ENCODE measurements at regions not wholly inside any gene's neighbourhood (a gene's known extent, or its start where the extent isn't known, plus 50 kb on each side); places are given as distances from the start of the nearest gene placed in this dataset.

GRCh38 chr2:150732064-150732463, 244.6 kb upstream of the RND3 start:
- no peak overlapping the region for H3K4me3 ChIP-seq (ENCODE audit: low read length)
- H4K20me1 ChIP-seq (ENCODE audit: insufficient read depth, low read length) = no peaks in the 10 kb centered on the region
- no peaks in the 10 kb centered on the region for H3K27me3 ChIP-seq (ENCODE audit: low read depth, low read length)
- TF ChIP-seq CTCF (IDR thresholded peaks at IDR 0.05; ENCODE audit: low read depth, low read length) (no peak), EZH2phosphoT487 (IDR thresholded peaks at IDR 0.05; ENCODE audit: low read depth) (no peak)
- H3K4me2 ChIP-seq (ENCODE audit: low read length) = peak overlapping the region; percentile 39
- H2AFZ ChIP-seq (ENCODE audit: low read depth, low read length) = 0 out of 2 replicates have a peak overlapping the region, but pooled peaks have one; percentile 49
- peaks cover 12% of the 10 kb centered on the region for H3K36me3 ChIP-seq (replicated peaks; ENCODE audit: low read depth, low read length)
- H3K27ac ChIP-seq (ENCODE audit: low read length) = no peak overlapping the region
- H3K9me3 ChIP-seq (ENCODE audit: insufficient read depth, low read length) = no peaks in the 10 kb centered on the region
- no peaks in the 10 kb centered on the region for H3K79me2 ChIP-seq (ENCODE audit: low read length)
- peak overlapping the region; percentile 12; the same call in 1 of the 2 replicates for H3K9ac ChIP-seq (ENCODE audit: low read length)
- H3K4me1 ChIP-seq (ENCODE audit: low read length) = peaks cover 32% of the 10 kb centered on the region

GRCh38 chr2:150729495-150729955, 242.1 kb upstream of the RND3 start:
- Histone ChIP-seq H4K20me1 (ENCODE audit: insufficient read depth, low read length) (no peaks in the 10 kb centered on the region), H2AFZ (ENCODE audit: low read depth, low read length) (no peak overlapping the region), H3K4me2 (ENCODE audit: low read length) (peak overlapping the region; percentile 82), H3K9me3 (ENCODE audit: insufficient read depth, low read length) (peaks cover 3% of the 10 kb centered on the region; the same call in 1 of the 2 replicates), H3K4me3 (ENCODE audit: low read length) (peak overlapping the region; percentile 55), H3K9ac (ENCODE audit: low read length) (peak overlapping the region; percentile 43; the same call in 1 of the 2 replicates), H3K4me1 (ENCODE audit: low read length) (peaks cover 32% of the 10 kb centered on the region), H3K27ac (ENCODE audit: low read length) (peak overlapping the region; percentile 81), H3K36me3 (replicated peaks; ENCODE audit: low read depth, low read length) (peaks cover 17% of the 10 kb centered on the region), H3K27me3 (ENCODE audit: low read depth, low read length) (no peaks in the 10 kb centered on the region), H3K79me2 (ENCODE audit: low read length) (no peaks in the 10 kb centered on the region)
- TF ChIP-seq CTCF (IDR thresholded peaks at IDR 0.05; ENCODE audit: low read depth, low read length) = no peak
- TF ChIP-seq EZH2phosphoT487 (IDR thresholded peaks at IDR 0.05; ENCODE audit: low read depth) = no peak

GRCh38 chr2:150718280-150718679, 230.8 kb upstream of the RND3 start:
- Histone ChIP-seq H3K79me2 (ENCODE audit: low read length) (no peaks in the 10 kb centered on the region), H3K4me1 (ENCODE audit: low read length) (no peaks in the 10 kb centered on the region), H3K36me3 (replicated peaks; ENCODE audit: low read depth, low read length) (no peaks in the 10 kb centered on the region), H3K4me3 (ENCODE audit: low read length) (no peak overlapping the region), H3K9ac (ENCODE audit: low read length) (no peak overlapping the region), H4K20me1 (ENCODE audit: insufficient read depth, low read length) (no peaks in the 10 kb centered on the region), H3K4me2 (ENCODE audit: low read length) (no peak overlapping the region), H3K9me3 (ENCODE audit: insufficient read depth, low read length) (no peaks in the 10 kb centered on the region), H3K27me3 (ENCODE audit: low read depth, low read length) (no peaks in the 10 kb centered on the region), H2AFZ (ENCODE audit: low read depth, low read length) (no peak overlapping the region), H3K27ac (ENCODE audit: low read length) (no peak overlapping the region)
- TF ChIP-seq EZH2phosphoT487 (IDR thresholded peaks at IDR 0.05; ENCODE audit: low read depth) (no peak), CTCF (IDR thresholded peaks at IDR 0.05; ENCODE audit: low read depth, low read length) (no peak)

- H3K27ac ChIP-seq (ENCODE audit: low read length) = no peak overlapping the region
- no peaks in the 10 kb centered on the region for H4K20me1 ChIP-seq (ENCODE audit: insufficient read depth, low read length)
- H3K36me3 ChIP-seq (replicated peaks; ENCODE audit: low read depth, low read length) = no peaks in the 10 kb centered on the region
- no peak overlapping the region for H3K4me2 ChIP-seq (ENCODE audit: low read length)
- H2AFZ ChIP-seq (ENCODE audit: low read depth, low read length) = no peak overlapping the region
- peaks cover 4% of the 10 kb centered on the region for H3K4me1 ChIP-seq (ENCODE audit: low read length)
- H3K4me3 ChIP-seq (ENCODE audit: low read length) = no peak overlapping the region
- no peak overlapping the region for H3K9ac ChIP-seq (ENCODE audit: low read length)
- no peaks in the 10 kb centered on the region for H3K27me3 ChIP-seq (ENCODE audit: low read depth, low read length)
- H3K9me3 ChIP-seq (ENCODE audit: insufficient read depth, low read length) = no peaks in the 10 kb centered on the region
- no peak for TF ChIP-seq EZH2phosphoT487 (IDR thresholded peaks at IDR 0.05; ENCODE audit: low read depth)
- no peak for TF ChIP-seq CTCF (IDR thresholded peaks at IDR 0.05; ENCODE audit: low read depth, low read length)
- H3K79me2 ChIP-seq (ENCODE audit: low read length) = no peaks in the 10 kb centered on the region
These were observed 228.7 kb upstream of the RND3 start for GRCh38 chr2:150716186-150716585.

Data from OCI-LY3 (cell line).